Thoracic aorta (tissue), 2 donors: ENCODE measurements at regions not wholly inside any gene's neighbourhood (a gene's known extent, or its start where the extent isn't known, plus 50 kb on each side); places are given as distances from the start of the nearest gene placed in this dataset.
"Not testable (repeated sequence)": the region's sequence is repeated elsewhere in the genome, so short reads cannot be mapped to it uniquely, and the experiment has no call there.

ENCODE experiments used
- ATAC-seq: fragments of 150-250 bp; one replicate; pipeline ENCODE4 v1.8.0; 2017; ENCODE audit warnings: low read depth; ENCODE audit not compliant: insufficient number of reproducible peaks, low FRiP score
- DNase-seq: peaks from one replicate; pipeline ENCODE4 v3.0.0-alpha.2; 2020; ENCODE audit warnings: low spot score
- H3K27ac ChIP-seq, 2 donors: fragments of 200-600 bp; sonication (generic); 1 replicate in 1 of 2; 2 replicates in 1 of 2; pipeline ENCODE4 v1.5.1; 2016; ENCODE audit warnings: mild to moderate bottlenecking in 2 of 2, moderate library complexity in 2 of 2
- H3K27me3 ChIP-seq: fragments of 200-600 bp; sonication (generic); replicated peaks from 2 replicates; pipeline ENCODE4 v1.6.0; 2016; ENCODE audit warnings: mild to moderate bottlenecking; ENCODE audit not compliant: insufficient read depth
- H3K36me3 ChIP-seq: fragments of 200-600 bp; sonication (generic); one replicate; pipeline ENCODE4 v1.5.1; 2016
- H3K4me1 ChIP-seq, 2 donors: fragments of 200-600 bp; sonication (generic); 1 replicate in 1 of 2; 2 replicates in 1 of 2; pipeline versions ENCODE4 v1.5.1 to v1.6.0; 2016; ENCODE audit warnings: low read depth in 2 of 2, mild to moderate bottlenecking in 1 of 2; ENCODE audit not compliant: control insufficient read depth in 1 of 2
- H3K4me3 ChIP-seq: fragments of 200-600 bp; sonication (generic); 2 replicates; pipeline ENCODE4 v1.5.1; 2016; ENCODE audit warnings: mild to moderate bottlenecking
- H3K9me3 ChIP-seq: fragments of 200-600 bp; sonication (generic); 2 replicates; pipeline ENCODE4 v1.5.1; 2016
- CTCF ChIP-seq: fragments of 200-600 bp; sonication (generic); IDR thresholded peaks from one replicate; pipeline ENCODE4 v1.5.1; 2019; ENCODE audit warnings: antibody characterized with exemption

- no peaks in the 10 kb centered on the region for H3K4me1 ChIP-seq
- H3K27ac ChIP-seq, result no peak overlapping the region
- ATAC-seq, result no peak
Observed at GRCh38 chr3:89533275-89533674, 425.9 kb downstream of the EPHA3 start.

GRCh38 chr3:89554587-89554986 lies 447.2 kb downstream of the EPHA3 start:
- not testable (repeated sequence) for ATAC-seq, H3K36me3 ChIP-seq, H3K9me3 ChIP-seq, H3K4me3 ChIP-seq, DNase-seq, H3K27ac ChIP-seq, H3K27me3 ChIP-seq, H3K4me1 ChIP-seq

More at GRCh38 chr3:89533275-89533674, 425.9 kb downstream of the EPHA3 start:
- no peaks in the 10 kb centered on the region for H3K9me3 ChIP-seq
- H3K27me3 ChIP-seq, result no peaks in the 10 kb centered on the region
- H3K4me3 ChIP-seq, result no peak overlapping the region
- no peaks in the 10 kb centered on the region for H3K36me3 ChIP-seq
- no peak for DNase-seq
- TF ChIP-seq CTCF, result no peak

GRCh38 chr3:89558711-89559110 lies 451.3 kb downstream of the EPHA3 start:
- H3K36me3 ChIP-seq, result no peaks in the 10 kb centered on the region
- no peak overlapping the region for H3K4me3 ChIP-seq
- DNase-seq, result no peak
- H3K4me1 ChIP-seq, result no peaks in the 10 kb centered on the region
- no peak for TF ChIP-seq CTCF
- no peaks in the 10 kb centered on the region for H3K27me3 ChIP-seq
- no peak for ATAC-seq
- H3K9me3 ChIP-seq, result no peaks in the 10 kb centered on the region
- H3K27ac ChIP-seq, result no peak overlapping the region

- Histone ChIP-seq H3K27ac (no peak overlapping the region), H3K27me3 (no peaks in the 10 kb centered on the region), H3K4me3 (no peak overlapping the region), H3K9me3 (no peaks in the 10 kb centered on the region), H3K4me1 (no peaks in the 10 kb centered on the region), H3K36me3 (no peaks in the 10 kb centered on the region)
- DNase-seq (no peak), ATAC-seq (no peak)
- no peak for TF ChIP-seq CTCF
Observed at GRCh38 chr3:89560568-89560967, 453.1 kb downstream of the EPHA3 start.

GRCh38 chr3:89562373-89562772 lies 455.0 kb downstream of the EPHA3 start:
- peaks cover 4% of the 10 kb centered on the region for H3K9me3 ChIP-seq
- no peak overlapping the region for H3K4me3 ChIP-seq
- ATAC-seq (no peak), DNase-seq (no peak)
- H3K4me1 ChIP-seq, result no peaks in the 10 kb centered on the region
- H3K27ac ChIP-seq, result no peak overlapping the region
- no peaks in the 10 kb centered on the region for H3K27me3 ChIP-seq
- no peaks in the 10 kb centered on the region for H3K36me3 ChIP-seq
- TF ChIP-seq CTCF, result no peak

- no peak for ATAC-seq
- no peak for TF ChIP-seq CTCF
- no peak for DNase-seq
Observed at GRCh38 chr3:89565098-89565497, 457.7 kb downstream of the EPHA3 start.

More at GRCh38 chr3:89565098-89565497, 457.7 kb downstream of the EPHA3 start:
- H3K4me3 ChIP-seq, result no peak overlapping the region
- H3K4me1 ChIP-seq, result no peaks in the 10 kb centered on the region
- peaks cover 4% of the 10 kb centered on the region for H3K9me3 ChIP-seq
- H3K36me3 ChIP-seq, result no peaks in the 10 kb centered on the region
- no peaks in the 10 kb centered on the region for H3K27me3 ChIP-seq
- no peak overlapping the region for H3K27ac ChIP-seq
